OCI-LY7 (cell line): ENCODE measurements at regions not wholly inside any gene's neighbourhood (a gene's known extent, or its start where the extent isn't known, plus 50 kb on each side); places are given as distances from the start of the nearest gene placed in this dataset.

Experiments
- BruUV-seq: library from RNA; stranded (reverse); fragments of 400-500 nt; replicated peaks from 2 replicates; lab custom pipeline; 2021; lab: Mats Ljungman, UMichigan
- CTCF ChIA-PET: fragments of 300-600 bp; sonication (Branson Sonifier 250); formaldehyde crosslinking; loops from one replicate; lab custom pipeline; 2022; ENCODE audit warnings: antibody characterized with exemption; ENCODE audit not compliant: unreplicated experiment; lab: Charles Lee
- POLR2A ChIA-PET: fragments of 300-600 bp; sonication (Branson Sonifier 250); formaldehyde crosslinking; loops from one replicate; lab custom pipeline; 2022; ENCODE audit warnings: antibody characterized with exemption; lab: Charles Lee
- DNase-seq: peaks from one replicate; pipeline ENCODE4 v3.0.0-alpha.2; 2015; ENCODE audit warnings: low spot score
- H2AFZ ChIP-seq: fragments of 200-600 bp; sonication (generic), shearing (Covaris generic); 2 replicates; pipeline ENCODE4 v1.6.1; 2014; ENCODE audit warnings: mild to moderate bottlenecking, antibody characterized with exemption, low read length, moderate library complexity
- H3K27ac ChIP-seq: fragments of 200-600 bp; sonication (generic); 2 replicates; pipeline ENCODE4 v1.5.1; 2014; ENCODE audit warnings: mixed run types, low read depth, mild to moderate bottlenecking, moderate library complexity, low read length, inconsistent platforms; ENCODE audit not compliant: poor library complexity, severe bottlenecking
- H3K36me3 ChIP-seq: fragments of 200-600 bp; sonication (generic); 2 replicates; pipeline ENCODE4 v1.6.1; 2014; ENCODE audit warnings: mild to moderate bottlenecking, antibody characterized with exemption, low read length, moderate library complexity, mixed read lengths; ENCODE audit not compliant: insufficient read depth
- H3K4me1 ChIP-seq: fragments of 200-600 bp; sonication (generic); 2 replicates; pipeline ENCODE4 v1.5.1; 2014; ENCODE audit warnings: mild to moderate bottlenecking, low read length; ENCODE audit not compliant: insufficient read depth, poor library complexity, severe bottlenecking
- H3K4me2 ChIP-seq: fragments of 200-600 bp; sonication (generic); 2 replicates; pipeline ENCODE4 v1.6.1; 2014; ENCODE audit warnings: mild to moderate bottlenecking, low read length
- H3K4me3 ChIP-seq: fragments of 200-600 bp; sonication (generic); 2 replicates; pipeline ENCODE4 v1.5.1; 2014; ENCODE audit warnings: mild to moderate bottlenecking, low read depth, low read length; ENCODE audit not compliant: poor library complexity, severe bottlenecking
- H3K79me2 ChIP-seq: fragments of 200-600 bp; sonication (generic); 2 replicates; pipeline ENCODE4 v1.6.1; 2016; ENCODE audit warnings: low read depth, mild to moderate bottlenecking, low read length, moderate library complexity, mixed read lengths; ENCODE audit not compliant: insufficient read depth
- H3K9me2 ChIP-seq: fragments of 200-600 bp; sonication (generic); 2 replicates; pipeline ENCODE4 v1.6.1; 2016; ENCODE audit warnings: mild to moderate bottlenecking, low read length, mixed read lengths; ENCODE audit not compliant: insufficient read depth
- H3K9me3 ChIP-seq: fragments of 200-600 bp; sonication (generic); 2 replicates; pipeline ENCODE4 v1.6.1; 2014; ENCODE audit warnings: mild to moderate bottlenecking, mixed run types, low read length, mixed read lengths
- H4K20me1 ChIP-seq: fragments of 200-600 bp; sonication (generic); 2 replicates; pipeline ENCODE4 v1.6.1; 2014; ENCODE audit warnings: mild to moderate bottlenecking, antibody characterized with exemption, low read length, moderate library complexity, mixed read lengths; ENCODE audit not compliant: insufficient read depth
- CTCF ChIP-seq: fragments of 200-600 bp; sonication (generic); conservative IDR thresholded peaks from 2 replicates; pipeline ENCODE4 v1.5.1; 2014; ENCODE audit warnings: mild to moderate bottlenecking, antibody characterized with exemption, low read length, moderate library complexity, mixed read lengths
- EZH2phosphoT487 ChIP-seq: fragments of 200-600 bp; sonication (generic); IDR thresholded peaks from 2 replicates; pipeline ENCODE4 v1.6.1; 2018; ENCODE audit warnings: low read depth, borderline replicate concordance, mild to moderate bottlenecking, mixed run types, antibody characterized with exemption, low read length, moderate library complexity, mixed read lengths
- intact Hi-C: fragments of 100-400 bp; cut with micrococcal nuclease; formaldehyde crosslinking; loops from one replicate; pipeline ENCODE4 v1.10.0; 2022; ENCODE audit not compliant: unreplicated experiment

GRCh38 chr2:150887926-150888325 lies 373.7 kb downstream of the RBM43 start:
- H3K9me2 ChIP-seq, result no peaks in the 10 kb centered on the region
- DNase-seq, result no peak
- no peak overlapping the region for H3K27ac ChIP-seq
- H3K4me1 ChIP-seq, result no peaks in the 10 kb centered on the region
- TF ChIP-seq CTCF (no peak), EZH2phosphoT487 (no peak)
- no peak overlapping the region for H2AFZ ChIP-seq
- POLR2A ChIA-PET, result interaction anchor here (0.8 kb wide), 1 partner anchor 488 kb away, joined by 4 read pairs; no protein-coding TSS in a partner anchor
- H3K9me3 ChIP-seq, result no peaks in the 10 kb centered on the region
- no peak overlapping the region for H3K4me2 ChIP-seq
- intact Hi-C loops, result no loop called here
- no peaks in the 10 kb centered on the region for H4K20me1 ChIP-seq
- CTCF ChIA-PET, result no interaction called here
- no peaks in the 10 kb centered on the region for H3K36me3 ChIP-seq
- no peaks in the 10 kb centered on the region for H3K79me2 ChIP-seq
- BruUV-seq, result no TSS peak
- H3K4me3 ChIP-seq, result no peak overlapping the region

- Histone ChIP-seq H3K36me3 (no peaks in the 10 kb centered on the region), H4K20me1 (no peaks in the 10 kb centered on the region), H3K27ac (no peak overlapping the region), H3K4me1 (no peaks in the 10 kb centered on the region), H3K4me2 (no peak overlapping the region), H3K4me3 (no peak overlapping the region), H2AFZ (no peak overlapping the region), H3K9me3 (no peaks in the 10 kb centered on the region), H3K79me2 (no peaks in the 10 kb centered on the region), H3K9me2 (no peaks in the 10 kb centered on the region)
- TF ChIP-seq CTCF (no peak), EZH2phosphoT487 (no peak)
- ChIA-PET CTCF (no interaction called here), POLR2A (no interaction called here)
- intact Hi-C loops, result no loop called here
- BruUV-seq, result no TSS peak
- no peak for DNase-seq
Measured at GRCh38 chr2:150885774-150886386, 375.8 kb downstream of the RBM43 start.

GRCh38 chr2:150885236-150885635 lies 376.4 kb downstream of the RBM43 start:
- Histone ChIP-seq H4K20me1 (no peaks in the 10 kb centered on the region), H3K27ac (no peak overlapping the region), H3K4me2 (no peak overlapping the region), H3K4me1 (no peaks in the 10 kb centered on the region), H3K4me3 (no peak overlapping the region), H3K79me2 (no peaks in the 10 kb centered on the region), H3K9me3 (no peaks in the 10 kb centered on the region), H3K36me3 (no peaks in the 10 kb centered on the region), H3K9me2 (no peaks in the 10 kb centered on the region), H2AFZ (no peak overlapping the region)
- BruUV-seq, result no TSS peak
- DNase-seq, result no peak
- TF ChIP-seq EZH2phosphoT487 (no peak), CTCF (no peak)
- POLR2A ChIA-PET, result no interaction called here
- intact Hi-C loops, result no loop called here
- CTCF ChIA-PET, result no interaction called here
